Activated CD8-positive, alpha-beta T cell treated with anti-CD3 and anti-CD28 coated beads, Interleukin-2, amount 10 ng/mL, durations not matched to agents 7 days and 5 days (primary cell): ENCODE measurements at regions not wholly inside any gene's neighbourhood (a gene's known extent, or its start where the extent isn't known, plus 50 kb on each side); places are given as distances from the start of the nearest gene placed in this dataset.

Experiments
- ATAC-seq: fragments of 150-1000 bp; cut with Tn5 transposase; one replicate; pipeline ENCODE4 v1.10.0; 2021; ENCODE audit warnings: moderate library complexity
- CTCF ChIA-PET: fragments of 350-600 bp; sonication (Branson Sonifier 250); formaldehyde crosslinking; loops from one replicate; lab custom pipeline; 2021; ENCODE audit warnings: antibody characterized with exemption; lab: Charles Lee
- POLR2A ChIA-PET: fragments of 350-600 bp; sonication (Branson Sonifier 250); formaldehyde crosslinking; loops from one replicate; lab custom pipeline; 2021; ENCODE audit warnings: antibody characterized with exemption; lab: Charles Lee
- DNase-seq: peaks from one replicate; pipeline ENCODE4 v3.0.0-alpha.2; 2020
- H3K27ac Mint-ChIP-seq: one replicate; pipeline ENCODE4 v1.8.0; 2021; ENCODE audit warnings: mild to moderate bottlenecking, mixed read lengths
- H3K27me3 Mint-ChIP-seq: one replicate; pipeline ENCODE4 v1.8.0; 2021; ENCODE audit warnings: low read depth, mixed read lengths
- H3K36me3 Mint-ChIP-seq: one replicate; pipeline ENCODE4 v1.8.0; 2021; ENCODE audit warnings: low read depth, mixed read lengths
- H3K4me1 Mint-ChIP-seq: one replicate; pipeline ENCODE4 v1.8.0; 2021; ENCODE audit warnings: low read depth, mixed read lengths
- H3K4me3 Mint-ChIP-seq: one replicate; pipeline ENCODE4 v1.8.0; 2021; ENCODE audit warnings: mild to moderate bottlenecking, mixed read lengths
- H3K9me3 Mint-ChIP-seq: one replicate; pipeline ENCODE4 v1.8.0; 2022; ENCODE audit warnings: mixed read lengths; ENCODE audit not compliant: insufficient read depth

DNA sequence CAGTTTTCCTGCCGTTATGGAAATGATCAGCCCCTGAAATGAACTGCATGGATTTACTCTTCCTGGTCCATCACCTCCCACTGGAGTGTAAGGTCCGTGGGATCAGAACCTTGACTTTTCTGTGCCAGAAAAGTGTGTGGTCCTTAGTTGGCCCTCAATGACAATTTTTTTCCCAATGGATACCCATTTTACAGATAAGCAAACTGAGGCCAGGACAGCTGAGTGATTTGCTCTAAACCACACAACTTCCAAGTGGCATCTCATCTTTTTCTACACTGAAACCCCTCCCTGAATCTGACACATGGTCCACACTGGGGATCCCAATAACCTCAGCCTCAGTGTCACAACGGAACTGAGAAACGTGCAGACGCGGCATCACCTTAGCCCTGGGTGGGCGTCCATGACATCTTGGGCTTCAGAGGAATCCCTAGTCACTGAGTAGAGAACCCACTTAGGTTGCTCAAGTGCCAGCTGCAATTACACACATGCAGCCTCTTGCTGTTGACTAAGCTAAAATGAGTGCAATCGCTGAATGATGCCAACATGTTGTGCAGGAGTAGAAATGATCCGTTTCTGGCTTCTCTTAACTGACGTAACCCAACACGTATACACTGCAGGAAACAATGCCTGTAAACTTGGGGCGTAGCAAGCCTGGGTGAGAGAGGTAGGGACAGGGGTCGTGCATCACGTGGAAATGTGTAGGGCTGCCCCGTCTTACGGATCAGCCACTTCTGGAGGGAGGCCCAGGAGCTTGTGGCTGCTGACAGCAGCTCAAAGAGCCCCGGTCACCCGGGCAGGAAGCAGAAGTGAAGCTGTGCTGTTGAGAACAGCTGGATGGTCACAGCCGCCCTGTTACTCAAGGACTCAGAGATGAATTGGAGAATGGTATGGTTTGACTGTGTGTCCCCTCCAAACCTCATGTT, 136.3 kb downstream of the SHANK2 start:
- CTCF ChIA-PET = no interaction called here
- H3K4me3 Mint-ChIP-seq = no peak overlapping the region

DNA sequence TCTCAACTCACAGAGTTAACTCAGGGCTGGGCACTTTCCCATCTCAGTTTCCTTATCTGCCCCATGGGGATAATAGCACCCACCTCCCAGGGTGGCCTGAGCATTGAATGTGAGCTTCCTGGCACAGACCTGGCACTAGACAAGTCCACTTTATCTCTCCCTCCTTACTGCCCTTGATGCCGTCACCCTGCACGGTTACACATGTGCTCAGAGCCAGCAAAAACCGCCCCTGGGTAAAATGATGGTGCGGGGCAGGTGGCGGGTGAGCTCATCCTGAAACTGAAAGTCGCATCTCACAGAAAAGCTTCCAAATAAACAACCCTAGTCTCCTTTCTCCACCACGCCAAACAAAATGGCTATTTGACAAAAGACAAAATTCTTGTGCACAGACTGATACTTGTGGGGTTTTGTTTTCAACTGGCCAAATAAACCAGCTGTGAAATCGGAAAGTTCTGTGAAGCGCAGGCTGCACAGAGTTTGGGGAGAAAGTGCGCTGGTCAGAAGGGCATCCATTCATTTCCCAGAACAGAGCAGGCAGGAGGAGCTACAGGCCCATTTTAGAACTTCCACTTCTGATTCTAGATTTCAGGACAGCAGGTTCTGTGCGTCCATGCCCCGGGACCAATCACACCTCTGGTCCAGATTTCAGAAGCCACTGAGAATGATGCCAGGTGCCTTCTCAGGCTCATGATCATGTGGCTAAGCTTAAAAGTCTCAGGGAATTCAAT, 138.1 kb downstream of the SHANK2 start:
- H3K4me1 Mint-ChIP-seq = no peaks in the 10 kb centered on the region
- no peaks in the 10 kb centered on the region for H3K27me3 Mint-ChIP-seq
- ChIA-PET CTCF (no interaction called here), POLR2A (no interaction called here)
- ATAC-seq = no peak
- no peaks in the 10 kb centered on the region for H3K9me3 Mint-ChIP-seq
- DNase-seq = no peak
- no peak overlapping the region for H3K27ac Mint-ChIP-seq
- H3K4me3 Mint-ChIP-seq = no peak overlapping the region
- no peaks in the 10 kb centered on the region for H3K36me3 Mint-ChIP-seq

More for the DNA sequence above, 136.3 kb downstream of the SHANK2 start:
- Mint-ChIP-seq H3K27me3 (no peaks in the 10 kb centered on the region), H3K36me3 (no peaks in the 10 kb centered on the region), H3K4me1 (no peaks in the 10 kb centered on the region), H3K9me3 (no peaks in the 10 kb centered on the region), H3K27ac (no peak overlapping the region)
- ATAC-seq (no peak), DNase-seq (no peak)
- POLR2A ChIA-PET = no interaction called here

DNA sequence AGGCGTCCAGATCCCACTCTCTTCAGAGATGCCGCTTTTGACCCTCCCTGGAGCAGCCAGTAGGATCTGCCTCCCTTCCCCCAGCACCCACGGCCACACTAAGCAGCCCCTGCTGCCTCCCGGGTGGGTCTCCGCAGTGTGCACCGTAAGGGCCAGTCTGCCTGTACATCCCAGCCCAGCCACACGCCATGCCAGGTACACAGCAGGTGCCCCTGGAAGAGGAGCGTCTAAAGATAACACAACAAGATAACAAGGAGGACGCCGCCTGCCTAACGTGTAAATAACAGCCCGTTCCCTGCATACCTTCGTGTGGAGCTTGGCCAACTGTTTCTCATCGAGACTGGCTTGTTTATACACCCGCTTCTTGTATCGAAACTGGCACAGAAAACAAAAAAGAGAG, 139.4 kb downstream of the SHANK2 start:
- ATAC-seq (no peak), DNase-seq (no peak)
- Mint-ChIP-seq H3K4me1 (no peaks in the 10 kb centered on the region), H3K9me3 (no peaks in the 10 kb centered on the region), H3K27me3 (no peaks in the 10 kb centered on the region), H3K36me3 (no peaks in the 10 kb centered on the region), H3K4me3 (no peak overlapping the region), H3K27ac (no peak overlapping the region)
- ChIA-PET CTCF (no interaction called here), POLR2A (no interaction called here)

DNA sequence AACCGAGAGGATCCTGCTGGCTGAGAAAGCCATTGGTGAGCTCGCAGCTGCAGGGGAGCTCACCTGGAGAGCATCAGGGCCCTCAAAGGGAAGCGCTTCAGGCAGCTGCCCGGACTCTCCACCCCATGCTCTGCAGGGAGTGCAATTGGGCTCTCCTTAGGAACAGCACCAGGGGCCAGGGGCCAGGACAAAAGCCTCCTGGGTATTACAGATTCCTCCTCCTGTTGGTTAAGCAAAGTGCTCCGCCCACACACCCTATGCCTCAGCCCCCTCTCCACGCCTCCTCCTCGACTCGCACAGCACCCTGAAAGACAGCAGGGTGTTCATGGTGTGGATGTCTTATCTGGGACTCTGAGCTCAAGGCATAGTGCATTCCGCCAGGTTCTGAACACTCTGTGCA, 139.9 kb downstream of the SHANK2 start:
- Mint-ChIP-seq H3K4me1 (no peaks in the 10 kb centered on the region), H3K27me3 (no peaks in the 10 kb centered on the region), H3K4me3 (no peak overlapping the region), H3K36me3 (no peaks in the 10 kb centered on the region), H3K27ac (no peak overlapping the region), H3K9me3 (no peaks in the 10 kb centered on the region)
- DNase-seq (no peak), ATAC-seq (no peak)
- POLR2A ChIA-PET = no interaction called here
- CTCF ChIA-PET = no interaction called here

DNA sequence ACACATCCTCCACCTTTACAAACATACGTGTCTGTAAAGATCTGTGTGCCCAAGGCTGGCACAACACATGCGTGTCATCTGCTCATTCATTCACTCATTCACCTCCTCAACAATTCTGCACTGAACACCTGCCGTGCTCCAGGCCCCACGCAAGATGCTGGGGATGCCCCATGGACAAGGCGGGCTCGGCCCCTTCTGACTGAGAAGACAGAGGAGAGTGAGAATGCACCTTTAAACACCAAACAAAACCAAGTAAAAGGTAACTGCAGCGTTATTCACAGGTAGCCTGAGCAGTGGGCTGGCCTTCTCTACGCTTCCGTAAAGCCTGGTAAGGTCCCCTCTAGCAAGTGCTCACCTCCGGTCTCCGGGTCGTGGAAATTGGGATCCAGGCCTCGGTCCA, 142.8 kb downstream of the SHANK2 start:
- ChIA-PET POLR2A (no interaction called here), CTCF (no interaction called here)
- no peaks in the 10 kb centered on the region for H3K36me3 Mint-ChIP-seq
- ATAC-seq = no peak
- no peak overlapping the region for H3K4me3 Mint-ChIP-seq
- H3K27ac Mint-ChIP-seq = no peak overlapping the region
- no peaks in the 10 kb centered on the region for H3K27me3 Mint-ChIP-seq
- H3K4me1 Mint-ChIP-seq = no peaks in the 10 kb centered on the region
- H3K9me3 Mint-ChIP-seq = no peaks in the 10 kb centered on the region
- DNase-seq = no peak

DNA sequence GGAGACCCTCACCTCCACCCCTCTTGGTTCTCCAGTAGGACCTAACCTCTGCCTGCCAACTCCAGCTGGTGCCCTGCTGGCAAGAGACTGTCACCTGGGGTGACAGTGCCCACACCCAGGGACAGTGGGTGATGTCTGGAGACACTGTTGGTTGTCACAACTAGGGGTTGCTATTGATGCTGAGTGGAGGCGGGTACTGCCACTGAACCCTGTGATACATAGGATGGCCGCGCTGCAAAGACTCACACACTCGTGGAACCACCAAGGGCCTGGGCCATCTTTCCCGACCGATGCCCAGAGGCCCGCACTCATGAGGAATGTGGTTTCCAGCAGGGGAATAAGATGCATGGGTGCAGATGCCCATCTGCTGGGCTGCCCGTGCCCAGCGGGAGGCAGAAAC, 143.2 kb downstream of the SHANK2 start:
- H3K27ac Mint-ChIP-seq = no peak overlapping the region
- ChIA-PET POLR2A (no interaction called here), CTCF (no interaction called here)
- ATAC-seq (no peak), DNase-seq (no peak)
- H3K36me3 Mint-ChIP-seq = no peaks in the 10 kb centered on the region
- H3K27me3 Mint-ChIP-seq = no peaks in the 10 kb centered on the region
- H3K4me3 Mint-ChIP-seq = no peak overlapping the region
- H3K4me1 Mint-ChIP-seq = no peaks in the 10 kb centered on the region
- no peaks in the 10 kb centered on the region for H3K9me3 Mint-ChIP-seq

DNA sequence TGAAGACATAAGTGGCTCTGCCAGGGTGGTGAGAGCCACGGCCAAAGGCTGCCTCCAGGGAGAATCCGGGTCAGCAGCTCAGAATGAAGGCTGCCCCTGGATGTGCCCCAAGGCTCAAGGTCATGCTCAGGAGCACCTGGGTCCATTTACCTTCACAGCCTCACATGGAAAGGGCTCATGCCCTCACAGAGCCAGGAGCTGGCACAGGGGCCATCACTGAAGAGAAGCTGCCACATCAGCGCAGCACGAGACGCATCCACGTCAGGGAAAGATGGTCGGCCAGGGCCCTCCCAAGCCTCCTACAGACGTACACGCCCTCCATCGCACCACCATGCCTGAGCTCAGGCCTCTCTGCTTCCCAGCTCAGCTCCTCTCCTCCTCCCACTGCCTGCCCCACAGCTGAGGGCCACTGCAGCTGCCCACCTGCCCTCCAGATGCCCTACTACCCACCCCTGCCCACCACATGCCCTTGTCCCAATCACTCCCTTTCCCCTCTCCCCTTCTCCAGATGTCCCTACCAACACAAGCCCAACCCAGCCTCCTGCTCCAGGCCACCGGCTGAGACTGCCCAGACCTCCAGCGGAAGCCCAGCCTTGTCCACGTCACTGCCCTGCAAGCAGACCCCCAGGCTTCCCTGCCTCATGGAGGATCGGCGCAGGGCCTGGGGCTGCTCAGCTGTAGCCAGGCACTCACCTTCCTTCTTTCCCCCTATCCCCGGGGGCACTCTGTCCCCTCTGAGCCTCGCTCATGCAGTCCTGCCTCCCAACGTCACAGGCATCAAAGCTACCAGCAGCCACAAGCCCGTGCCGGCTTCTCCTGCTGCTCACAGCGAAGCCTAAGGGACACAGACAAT, 144.1 kb downstream of the SHANK2 start:
- ATAC-seq (no peak), DNase-seq (no peak)
- H3K4me3 Mint-ChIP-seq = no peak overlapping the region
- no peaks in the 10 kb centered on the region for H3K9me3 Mint-ChIP-seq
- ChIA-PET CTCF (no interaction called here), POLR2A (no interaction called here)
- H3K27ac Mint-ChIP-seq = no peak overlapping the region
- no peaks in the 10 kb centered on the region for H3K27me3 Mint-ChIP-seq
- H3K4me1 Mint-ChIP-seq = no peaks in the 10 kb centered on the region
- H3K36me3 Mint-ChIP-seq = no peaks in the 10 kb centered on the region

DNA sequence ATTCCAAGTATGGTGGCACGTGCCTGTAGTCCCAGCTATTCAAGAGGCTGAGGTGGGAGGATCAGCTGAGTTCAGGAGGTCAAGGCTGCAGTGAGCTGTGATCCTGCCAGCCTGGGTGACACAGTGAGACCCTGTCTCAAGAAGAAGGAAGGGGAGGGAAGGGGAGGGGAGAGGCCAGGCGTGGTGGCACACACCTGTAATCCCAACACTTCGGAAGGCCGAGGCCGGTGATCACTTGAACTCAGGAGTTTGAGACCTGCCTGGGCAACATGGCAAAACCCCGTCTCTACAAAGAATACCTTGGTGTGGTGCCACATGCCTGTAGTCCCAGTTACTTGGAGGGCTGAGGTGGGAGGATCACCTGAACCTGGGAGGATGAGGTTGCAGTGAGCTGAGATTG, 145.7 kb downstream of the SHANK2 start:
- Mint-ChIP-seq H3K36me3 (no peaks in the 10 kb centered on the region), H3K27me3 (no peaks in the 10 kb centered on the region), H3K27ac (no peak overlapping the region), H3K4me1 (no peaks in the 10 kb centered on the region), H3K9me3 (no peaks in the 10 kb centered on the region), H3K4me3 (no peak overlapping the region)
- DNase-seq = no peak
- ChIA-PET CTCF (no interaction called here), POLR2A (no interaction called here)
- ATAC-seq = no peak

DNA sequence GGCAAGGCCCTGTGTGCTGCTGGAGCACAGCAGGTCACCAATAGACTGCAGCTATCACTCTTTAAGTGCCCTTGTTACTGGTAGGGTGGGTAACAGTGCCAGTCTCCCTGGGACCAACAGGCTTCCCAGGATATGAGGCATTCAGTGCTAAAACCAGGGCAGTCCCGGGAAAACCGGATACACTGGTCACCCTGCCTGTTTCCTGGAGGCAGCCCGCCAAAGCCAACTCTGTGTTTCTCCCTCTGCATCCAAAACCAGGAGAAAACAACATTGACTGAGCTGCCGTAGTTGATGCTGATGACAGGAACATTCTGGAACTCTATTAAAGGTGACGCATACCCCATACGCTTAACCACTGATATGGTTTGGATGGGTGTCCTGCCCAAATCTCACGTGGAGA, 149.1 kb downstream of the SHANK2 start:
- DNase-seq = no peak
- ATAC-seq = no peak
- no peaks in the 10 kb centered on the region for H3K27me3 Mint-ChIP-seq
- CTCF ChIA-PET = no interaction called here
- no peak overlapping the region for H3K27ac Mint-ChIP-seq
- no peaks in the 10 kb centered on the region for H3K36me3 Mint-ChIP-seq
- no peaks in the 10 kb centered on the region for H3K9me3 Mint-ChIP-seq
- H3K4me3 Mint-ChIP-seq = no peak overlapping the region
- POLR2A ChIA-PET = no interaction called here
- H3K4me1 Mint-ChIP-seq = no peaks in the 10 kb centered on the region

DNA sequence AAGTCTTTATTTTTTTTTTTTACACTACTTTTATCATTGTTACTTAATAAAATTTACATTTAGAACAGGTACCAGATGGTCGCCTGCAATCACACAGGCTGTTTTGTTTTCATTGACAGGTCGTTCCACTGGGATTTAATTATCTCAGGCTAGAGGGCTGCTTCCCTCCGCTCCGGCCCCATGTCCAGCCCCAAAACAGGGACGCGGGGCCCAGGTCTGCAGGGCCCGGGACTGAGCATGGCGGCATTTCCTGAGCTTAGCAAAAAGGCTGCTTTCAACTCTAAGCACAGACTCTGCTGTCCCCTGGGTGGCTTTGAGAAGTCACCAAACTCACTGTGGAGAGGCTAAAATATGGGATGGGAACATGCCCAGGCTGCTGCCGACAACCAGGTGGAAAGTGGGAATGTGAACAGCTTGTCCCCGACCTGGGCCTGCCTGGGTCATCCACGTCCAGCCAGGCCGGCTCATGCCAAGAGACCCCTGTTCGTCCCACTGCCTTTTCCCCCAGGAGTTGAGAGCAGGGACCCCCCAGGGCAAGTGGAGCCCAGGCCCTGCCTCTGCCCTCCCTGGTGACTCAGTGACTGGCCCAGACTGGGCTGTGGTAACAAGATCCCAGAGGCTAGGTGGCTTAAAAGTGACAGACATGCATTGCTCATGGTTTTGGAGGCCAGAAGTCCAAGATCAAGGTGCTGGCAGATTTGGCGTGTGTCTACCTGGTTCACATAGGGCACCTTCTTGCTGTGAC, 150.0 kb downstream of the SHANK2 start:
- no peaks in the 10 kb centered on the region for H3K27me3 Mint-ChIP-seq

DNA sequence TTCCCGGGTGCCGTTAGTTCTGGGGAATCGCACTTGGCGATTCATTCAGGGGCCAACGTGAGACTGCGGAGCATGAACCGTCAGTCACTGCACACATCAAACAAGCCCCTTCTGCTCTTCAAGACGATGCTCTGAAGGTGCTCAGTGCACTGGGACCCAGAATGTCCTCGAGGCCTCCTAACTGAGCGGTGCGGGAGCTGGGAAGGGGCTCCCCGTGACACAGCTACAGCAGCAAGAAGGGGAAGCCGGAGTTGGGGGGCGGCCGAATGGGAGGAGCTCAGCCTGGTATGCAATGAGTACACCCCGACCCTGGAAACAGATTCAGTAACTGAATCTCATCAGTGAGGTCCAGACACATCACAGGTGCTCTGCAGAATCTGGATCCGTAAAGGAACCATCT, 150.8 kb downstream of the SHANK2 start:
- Mint-ChIP-seq H3K27me3 (no peaks in the 10 kb centered on the region), H3K4me1 (no peaks in the 10 kb centered on the region), H3K9me3 (no peaks in the 10 kb centered on the region), H3K4me3 (no peak overlapping the region), H3K27ac (no peak overlapping the region), H3K36me3 (no peaks in the 10 kb centered on the region)
- ChIA-PET CTCF (no interaction called here), POLR2A (no interaction called here)
- ATAC-seq = no peak
- no peak for DNase-seq

More for the DNA sequence above, 150.0 kb downstream of the SHANK2 start:
- Mint-ChIP-seq H3K36me3 (no peaks in the 10 kb centered on the region), H3K4me1 (no peaks in the 10 kb centered on the region), H3K4me3 (no peak overlapping the region), H3K27ac (no peak overlapping the region), H3K9me3 (no peaks in the 10 kb centered on the region)
- POLR2A ChIA-PET = no interaction called here
- ATAC-seq (no peak), DNase-seq (no peak)
- CTCF ChIA-PET = no interaction called here
